Activated CD8-positive, alpha-beta T cell treated with anti-CD3 and anti-CD28 coated beads, Interleukin-2, amount 10 ng/mL, durations not matched to agents 7 days and 5 days (primary cell): ENCODE measurements at regions not wholly inside any gene's neighbourhood (a gene's known extent, or its start where the extent isn't known, plus 50 kb on each side); places are given as distances from the start of the nearest gene placed in this dataset.

Source experiments
- ATAC-seq: fragments of 150-1000 bp; cut with Tn5 transposase; one replicate; pipeline ENCODE4 v1.10.0; 2021; ENCODE audit warnings: moderate library complexity
- CTCF ChIA-PET: fragments of 350-600 bp; sonication (Branson Sonifier 250); formaldehyde crosslinking; loops from one replicate; lab custom pipeline; 2021; ENCODE audit warnings: antibody characterized with exemption; lab: Charles Lee
- POLR2A ChIA-PET: fragments of 350-600 bp; sonication (Branson Sonifier 250); formaldehyde crosslinking; loops from one replicate; lab custom pipeline; 2021; ENCODE audit warnings: antibody characterized with exemption; lab: Charles Lee
- DNase-seq: peaks from one replicate; pipeline ENCODE4 v3.0.0-alpha.2; 2020
- H3K27ac Mint-ChIP-seq: one replicate; pipeline ENCODE4 v1.8.0; 2021; ENCODE audit warnings: mild to moderate bottlenecking, mixed read lengths
- H3K27me3 Mint-ChIP-seq: one replicate; pipeline ENCODE4 v1.8.0; 2021; ENCODE audit warnings: low read depth, mixed read lengths
- H3K36me3 Mint-ChIP-seq: one replicate; pipeline ENCODE4 v1.8.0; 2021; ENCODE audit warnings: low read depth, mixed read lengths
- H3K4me1 Mint-ChIP-seq: one replicate; pipeline ENCODE4 v1.8.0; 2021; ENCODE audit warnings: low read depth, mixed read lengths
- H3K4me3 Mint-ChIP-seq: one replicate; pipeline ENCODE4 v1.8.0; 2021; ENCODE audit warnings: mild to moderate bottlenecking, mixed read lengths
- H3K9me3 Mint-ChIP-seq: one replicate; pipeline ENCODE4 v1.8.0; 2022; ENCODE audit warnings: mixed read lengths; ENCODE audit not compliant: insufficient read depth

- ATAC-seq (no peak), DNase-seq (no peak)
- Mint-ChIP-seq H3K4me1 (peaks cover 12% of the 10 kb centered on the region), H3K27me3 (no peaks in the 10 kb centered on the region), H3K4me3 (no peak overlapping the region), H3K27ac (no peak overlapping the region), H3K9me3 (no peaks in the 10 kb centered on the region), H3K36me3 (no peaks in the 10 kb centered on the region)
- CTCF ChIA-PET, result interaction anchor here (0.9 kb wide), 1 partner anchor 9 kb away, joined by 3 read pairs; no protein-coding TSS in a partner anchor
- POLR2A ChIA-PET, result no interaction called here
These were observed 173.6 kb downstream of the ARHGAP12 start for GRCh38 chr10:31754803-31755624.

- Mint-ChIP-seq H3K27me3 (no peaks in the 10 kb centered on the region), H3K27ac (no peak overlapping the region), H3K4me1 (peaks cover 8% of the 10 kb centered on the region), H3K9me3 (no peaks in the 10 kb centered on the region), H3K36me3 (no peaks in the 10 kb centered on the region), H3K4me3 (no peak overlapping the region)
- ATAC-seq, result no peak
- DNase-seq, result no peak
- ChIA-PET POLR2A (no interaction called here), CTCF (no interaction called here)
These were observed 174.9 kb downstream of the ARHGAP12 start for GRCh38 chr10:31753681-31754080.

GRCh38 chr10:31752170-31752569 lies 176.5 kb downstream of the ARHGAP12 start:
- CTCF ChIA-PET, result no interaction called here
- ATAC-seq, result no peak
- H3K9me3 Mint-ChIP-seq, result no peaks in the 10 kb centered on the region
- no peak overlapping the region for H3K4me3 Mint-ChIP-seq
- H3K36me3 Mint-ChIP-seq, result no peaks in the 10 kb centered on the region
- POLR2A ChIA-PET, result no interaction called here
- no peak for DNase-seq
- peaks cover 8% of the 10 kb centered on the region for H3K4me1 Mint-ChIP-seq
- H3K27ac Mint-ChIP-seq, result no peak overlapping the region
- H3K27me3 Mint-ChIP-seq, result no peaks in the 10 kb centered on the region

- ChIA-PET CTCF (interaction anchor here (0.6 kb wide), 1 partner anchor 8 kb away, joined by 3 read pairs; no protein-coding TSS in a partner anchor), POLR2A (no interaction called here)
- Mint-ChIP-seq H3K4me3 (no peak overlapping the region), H3K36me3 (no peaks in the 10 kb centered on the region), H3K27ac (no peak overlapping the region), H3K27me3 (no peaks in the 10 kb centered on the region), H3K9me3 (no peaks in the 10 kb centered on the region), H3K4me1 (peaks cover 8% of the 10 kb centered on the region)
- DNase-seq (no peak), ATAC-seq (no peak)
These were observed 176.9 kb downstream of the ARHGAP12 start for GRCh38 chr10:31751738-31752080.

- ChIA-PET POLR2A (no interaction called here), CTCF (interaction anchor here (0.6 kb wide), 1 partner anchor 9 kb away, joined by 3 read pairs; no protein-coding TSS in a partner anchor)
- Mint-ChIP-seq H3K36me3 (no peaks in the 10 kb centered on the region), H3K27me3 (no peaks in the 10 kb centered on the region), H3K27ac (no peak overlapping the region), H3K4me1 (peaks cover 9% of the 10 kb centered on the region), H3K4me3 (no peak overlapping the region), H3K9me3 (no peaks in the 10 kb centered on the region)
- ATAC-seq (no peak), DNase-seq (no peak)
These were observed 177.4 kb downstream of the ARHGAP12 start for GRCh38 chr10:31751051-31751737.

- ATAC-seq (no peak), DNase-seq (no peak)
- H3K4me3 Mint-ChIP-seq, result no peak overlapping the region
- no peak overlapping the region for H3K27ac Mint-ChIP-seq
- ChIA-PET POLR2A (interaction anchor here (1.4 kb wide), 1 partner anchor 11 kb away, joined by 3 read pairs; no protein-coding TSS in a partner anchor), CTCF (no interaction called here)
- H3K4me1 Mint-ChIP-seq, result peaks cover 17% of the 10 kb centered on the region
- no peaks in the 10 kb centered on the region for H3K27me3 Mint-ChIP-seq
- H3K9me3 Mint-ChIP-seq, result no peaks in the 10 kb centered on the region
- H3K36me3 Mint-ChIP-seq, result no peaks in the 10 kb centered on the region
These were observed 178.4 kb downstream of the ARHGAP12 start for GRCh38 chr10:31749981-31750840.

GRCh38 chr10:31749301-31749700 lies 179.3 kb downstream of the ARHGAP12 start:
- DNase-seq (no peak), ATAC-seq (no peak)
- ChIA-PET POLR2A (interaction anchor here (1.4 kb wide), 1 partner anchor 12 kb away, joined by 3 read pairs; no protein-coding TSS in a partner anchor), CTCF (interaction anchor here (0.6 kb wide), 1 partner anchor 571 kb away, joined by 3 read pairs; no protein-coding TSS in a partner anchor)
- Mint-ChIP-seq H3K4me3 (no peak overlapping the region), H3K36me3 (no peaks in the 10 kb centered on the region), H3K4me1 (peaks cover 19% of the 10 kb centered on the region), H3K9me3 (no peaks in the 10 kb centered on the region), H3K27me3 (no peaks in the 10 kb centered on the region), H3K27ac (no peak overlapping the region)

GRCh38 chr10:31745612-31746376 lies 182.8 kb downstream of the ARHGAP12 start:
- Mint-ChIP-seq H3K36me3 (no peaks in the 10 kb centered on the region), H3K27me3 (no peaks in the 10 kb centered on the region), H3K9me3 (no peaks in the 10 kb centered on the region), H3K4me3 (no peak overlapping the region), H3K4me1 (peaks cover 10% of the 10 kb centered on the region), H3K27ac (peak overlapping the region; percentile 73)
- CTCF ChIA-PET, result interaction anchor here (0.9 to 1.4 kb wide), 5 partner anchors 9 to 62 kb away, joined by 3 to 6 read pairs (median 4); no protein-coding TSS in a partner anchor
- ATAC-seq, result peak; percentile 91
- peak; percentile 60 for DNase-seq
- POLR2A ChIA-PET, result interaction anchor here (1.0 to 1.5 kb wide), 3 partner anchors 11 to 428 kb away, joined by 3 to 5 read pairs (median 4); no protein-coding TSS in a partner anchor

GRCh38 chr10:31744025-31744424 lies 184.6 kb downstream of the ARHGAP12 start:
- no peak for ATAC-seq
- H3K36me3 Mint-ChIP-seq, result no peaks in the 10 kb centered on the region
- DNase-seq, result no peak
- H3K27ac Mint-ChIP-seq, result no peak overlapping the region
- CTCF ChIA-PET, result no interaction called here
- H3K9me3 Mint-ChIP-seq, result no peaks in the 10 kb centered on the region
- peaks cover 10% of the 10 kb centered on the region for H3K4me1 Mint-ChIP-seq
- no peaks in the 10 kb centered on the region for H3K27me3 Mint-ChIP-seq
- H3K4me3 Mint-ChIP-seq, result no peak overlapping the region
- POLR2A ChIA-PET, result no interaction called here

- Mint-ChIP-seq H3K36me3 (no peaks in the 10 kb centered on the region), H3K9me3 (no peaks in the 10 kb centered on the region), H3K27me3 (no peaks in the 10 kb centered on the region), H3K27ac (no peak overlapping the region), H3K4me1 (peaks cover 10% of the 10 kb centered on the region), H3K4me3 (no peak overlapping the region)
- ATAC-seq (no peak), DNase-seq (no peak)
- ChIA-PET CTCF (no interaction called here), POLR2A (no interaction called here)
These were observed 186.4 kb downstream of the ARHGAP12 start for GRCh38 chr10:31742255-31742654.

- Mint-ChIP-seq H3K4me3 (no peak overlapping the region), H3K9me3 (peaks cover 4% of the 10 kb centered on the region), H3K27me3 (no peaks in the 10 kb centered on the region), H3K27ac (no peak overlapping the region), H3K36me3 (peaks cover 2% of the 10 kb centered on the region), H3K4me1 (peaks cover 10% of the 10 kb centered on the region)
- ChIA-PET CTCF (no interaction called here), POLR2A (interaction anchor here (0.6 to 1.4 kb wide), 2 partner anchors 18 to 256 kb away, joined by 3 read pairs; no protein-coding TSS in a partner anchor)
- DNase-seq (no peak), ATAC-seq (no peak)
These were observed 187.2 kb downstream of the ARHGAP12 start for GRCh38 chr10:31741473-31741872.
